A549 (cell line): ENCODE measurements at regions not wholly inside any gene's neighbourhood (a gene's known extent, or its start where the extent isn't known, plus 50 kb on each side); places are given as distances from the start of the nearest gene placed in this dataset.

ENCODE experiments used
- ATAC-seq, 2 experiments: fragments of 200-7000 bp in 1 of 2; fragments of >200 bp in 1 of 2; cut with Nextera tagmentation in 1 of 2; cut with Tn5 transposase in 1 of 2; 3 replicates each; pipeline versions ENCODE4 v1.8.0 to v1.9.1; 2018 to 2020; ENCODE audit warnings: mild to moderate bottlenecking in 1 of 2, moderate library complexity in 1 of 2
- CTCF ChIA-PET: fragments of 300-600 bp; sonication (Branson Sonifier 250); formaldehyde crosslinking; extraction: SDS; loops from one replicate; lab custom pipeline; 2021; ENCODE audit warnings: antibody characterized with exemption, inconsistent platforms; lab: Yijun Ruan, JAX
- POLR2A ChIA-PET: fragments of 350-600 bp; formaldehyde crosslinking; extraction: SDS; loops from one replicate; lab custom pipeline; 2021; ENCODE audit warnings: antibody characterized with exemption, inconsistent platforms; lab: Yijun Ruan, JAX
- DNase-seq, 2 experiments: peaks; one replicate each; pipeline versions ENCODE4 v3.0.0 to v3.0.0-alpha.2; 2011 to 2016; ENCODE audit warnings: low read depth in 1 of 2, low spot score in 1 of 2
- FAIRE-seq: peaks from 2 replicates; lab custom pipeline; 2011; peaks lifted over from hg19 to GRCh38; lab: Jason Lieb, UNC
- H3K27ac ChIP-seq, 2 experiments: fragments of >200 bp; sonication (Bioruptor Twin); formaldehyde crosslinking; 3 replicates each; pipeline ENCODE4 v1.5.1; 2016 to 2017
- H3K4me1 ChIP-seq: fragments of >200 bp; sonication (Bioruptor Twin); formaldehyde crosslinking; 3 replicates; pipeline ENCODE4 v1.6.1; 2016
- H3K4me2 ChIP-seq: fragments of >200 bp; sonication (Bioruptor Twin); formaldehyde crosslinking; 3 replicates; pipeline ENCODE4 v1.6.1; 2016
- H3K4me3 ChIP-seq: fragments of >200 bp; sonication (Bioruptor Twin); formaldehyde crosslinking; 3 replicates; pipeline ENCODE4 v1.5.1; 2016
- H3K9me3 ChIP-seq: fragments of >200 bp; sonication (Bioruptor Twin); formaldehyde crosslinking; 3 replicates; pipeline ENCODE4 v1.6.1; 2016
- CBX8 ChIP-seq: fragments of 200-600 bp; sonication (generic); IDR thresholded peaks from 2 replicates; pipeline ENCODE4 v1.6.1; 2016
- CHD2 ChIP-seq: fragments of 150-350 bp; IDR thresholded peaks from 2 replicates; pipeline ENCODE4 v1.6.1; 2014; ENCODE audit warnings: low read length; ENCODE audit not compliant: partially characterized antibody
- E2F6 ChIP-seq: IDR thresholded peaks from 2 replicates; pipeline ENCODE4 v1.6.1; 2012; ENCODE audit warnings: low read depth, borderline replicate concordance
- EHMT2 ChIP-seq: fragments of 200-600 bp; sonication (generic); IDR thresholded peaks from 2 replicates; pipeline ENCODE4 v1.6.1; 2016; ENCODE audit warnings: antibody characterized with exemption, low read depth, mild to moderate bottlenecking, moderate library complexity
- ELK1 ChIP-seq: fragments of 150-350 bp; IDR thresholded peaks from 2 replicates; pipeline ENCODE4 v1.6.1; 2014; ENCODE audit warnings: low read depth, mild to moderate bottlenecking, low read length
- FOSB ChIP-seq: fragments of 250-450 bp; sonication (Bioruptor Pico); IDR thresholded peaks from 2 replicates; pipeline ENCODE4 v1.5.0; 2020; ENCODE audit warnings: mild to moderate bottlenecking, moderate library complexity
- FOSL2 ChIP-seq, 2 experiments: fragments of 450-650 bp in 1 of 2; fragments of >200 bp in 1 of 2; sonication (Bioruptor Twin) in 1 of 2; formaldehyde crosslinking; IDR thresholded peaks; 2 replicates each; pipeline versions ENCODE4 v1.5.0 to v1.6.1; 2016 to 2020; ENCODE audit warnings: mild to moderate bottlenecking in 1 of 2, moderate library complexity in 1 of 2
- HEYL ChIP-seq: fragments of 250-450 bp; sonication (Bioruptor Pico); IDR thresholded peaks from 2 replicates; pipeline ENCODE4 v1.8.0; 2021; ENCODE audit warnings: mild to moderate bottlenecking, moderate library complexity
- HOXB5 ChIP-seq: fragments of 250-450 bp; sonication (Bioruptor Pico); IDR thresholded peaks from 2 replicates; pipeline ENCODE4 v1.5.0; 2020; ENCODE audit warnings: mild to moderate bottlenecking, moderate library complexity
- JUN ChIP-seq, 2 experiments: fragments of >200 bp; sonication (Bioruptor Twin); formaldehyde crosslinking; IDR thresholded peaks; 2 replicates in 1 of 2; 3 replicates in 1 of 2; pipeline ENCODE4 v1.6.1; 2016 to 2017
- JUNB ChIP-seq: fragments of >200 bp; sonication (Bioruptor Twin); formaldehyde crosslinking; IDR thresholded peaks from 2 replicates; pipeline ENCODE4 v1.6.1; 2016
- KDM1A ChIP-seq: fragments of 200-600 bp; sonication (generic); IDR thresholded peaks from 2 replicates; pipeline ENCODE4 v1.6.1; 2016; ENCODE audit warnings: low read depth, mild to moderate bottlenecking
- KDM5A ChIP-seq: fragments of 200-600 bp; sonication (generic); IDR thresholded peaks from 2 replicates; pipeline ENCODE4 v1.6.1; 2016; ENCODE audit warnings: antibody characterized with exemption, mild to moderate bottlenecking
- MAFK ChIP-seq: fragments of 450-650 bp; IDR thresholded peaks from 2 replicates; pipeline ENCODE4 v1.6.1; 2014; ENCODE audit not compliant: partially characterized antibody
- NFE2L2 ChIP-seq: fragments of 150-350 bp; conservative IDR thresholded peaks from 2 replicates; pipeline ENCODE4 v1.6.1; 2014; ENCODE audit warnings: low read length
- RARB ChIP-seq: fragments of 250-450 bp; sonication (Bioruptor Pico); IDR thresholded peaks from 2 replicates; pipeline ENCODE4 v1.8.0; 2021; ENCODE audit warnings: mild to moderate bottlenecking, moderate library complexity
- RNF2 ChIP-seq: fragments of 200-600 bp; sonication (generic); IDR thresholded peaks from 2 replicates; pipeline ENCODE4 v1.6.1; 2016; ENCODE audit warnings: low read depth, mild to moderate bottlenecking, antibody characterized with exemption, moderate library complexity, borderline replicate concordance
- TFCP2L1 ChIP-seq: fragments of 250-450 bp; sonication (Bioruptor Pico); IDR thresholded peaks from 2 replicates; pipeline ENCODE4 v1.5.0; 2021; ENCODE audit warnings: mild to moderate bottlenecking
- ZC3H11A ChIP-seq: fragments of 450-650 bp; IDR thresholded peaks from 2 replicates; pipeline ENCODE4 v1.6.1; 2014; ENCODE audit warnings: antibody characterized with exemption, mild to moderate bottlenecking
- ZFP36 ChIP-seq: fragments of 450-650 bp; IDR thresholded peaks from 2 replicates; pipeline ENCODE4 v1.6.1; 2014; ENCODE audit warnings: borderline replicate concordance; ENCODE audit not compliant: partially characterized antibody
- ZNF302 ChIP-seq: fragments of 250-450 bp; sonication (Bioruptor Pico); IDR thresholded peaks from 2 replicates; pipeline ENCODE4 v1.9.0; 2021; ENCODE audit warnings: inconsistent platforms, mild to moderate bottlenecking, moderate library complexity
- ZSCAN20 ChIP-seq: fragments of 250-450 bp; sonication (Bioruptor Pico); IDR thresholded peaks from 2 replicates; pipeline ENCODE4 v1.8.0; 2022; ENCODE audit warnings: mild to moderate bottlenecking, moderate library complexity
- WGBS: methylation state at CpG from one replicate; pipeline ENCODE4 v1.1.6; 2017; ENCODE audit errors: missing lambda C conversion rate; 5-methylcytosine and 5-hydroxymethylcytosine counted together
- TF ChIP-seq, protein P1 (sequence below): IDR thresholded peaks from 2 replicates; pipeline ENCODE4 v1.6.1; 2012
- TF ChIP-seq, protein P2 (sequence below): fragments of 250-450 bp; sonication (Bioruptor Pico); IDR thresholded peaks from 2 replicates; pipeline ENCODE4 v1.5.0; 2021; ENCODE audit warnings: mild to moderate bottlenecking, moderate library complexity, borderline replicate concordance

DNA sequence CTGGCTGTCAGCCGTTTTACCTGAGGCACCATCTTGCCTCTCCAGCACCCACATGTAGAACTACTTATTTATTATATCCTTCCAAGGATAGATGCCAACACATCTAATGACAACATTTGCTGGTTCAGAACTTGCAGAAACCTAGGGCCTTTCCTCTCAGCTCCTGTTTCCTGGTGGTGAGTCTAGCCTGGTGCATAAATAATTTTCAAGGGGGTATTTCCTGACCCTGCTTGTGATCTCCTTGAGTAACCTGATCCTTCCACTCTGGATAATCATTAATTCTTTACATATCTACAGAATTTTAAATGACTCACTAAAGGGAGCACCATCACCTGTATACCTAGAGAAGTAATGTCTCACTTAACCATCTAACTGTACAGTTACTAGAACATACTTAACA lies 153.4 kb downstream of the PPARGC1A start:
- WGBS, result 0% methylated on average over 1 of the region's 1 CpG
- Histone ChIP-seq H3K9me3 (no peaks in the 10 kb centered on the region), H3K4me1 (no peaks in the 10 kb centered on the region), H3K4me2 (no peak overlapping the region), H3K27ac (no peak overlapping the region), H3K4me3 (no peak overlapping the region)
- TF ChIP-seq KDM5A (no peak), JUNB (no peak), EHMT2 (no peak), ZC3H11A (no peak), HEYL (no peak), RNF2 (no peak), FOSL2 (IDR thresholded peaks at IDR 0.05) (no peak), FOSL2 (CRISPR knock-in tag; IDR thresholded peaks at IDR 0.05) (no peak)
- TF ChIP-seq, protein P1, sequence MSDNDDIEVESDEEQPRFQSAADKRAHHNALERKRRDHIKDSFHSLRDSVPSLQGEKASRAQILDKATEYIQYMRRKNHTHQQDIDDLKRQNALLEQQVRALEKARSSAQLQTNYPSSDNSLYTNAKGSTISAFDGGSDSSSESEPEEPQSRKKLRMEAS, result no peak
- DNase-seq, result no peak
- FAIRE-seq, result no peak
- POLR2A ChIA-PET, result no interaction called here
- ATAC-seq, result no peak
- CTCF ChIA-PET, result no interaction called here

GRCh38 chr4:23734000-23734399 lies 155.8 kb downstream of the PPARGC1A start:
- Histone ChIP-seq H3K27ac (no peak overlapping the region), H3K9me3 (no peaks in the 10 kb centered on the region), H3K4me1 (no peaks in the 10 kb centered on the region), H3K4me3 (no peak overlapping the region), H3K4me2 (no peak overlapping the region)
- ChIA-PET POLR2A (no interaction called here), CTCF (interaction anchor here (0.7 to 1.1 kb wide), 2 partner anchors 52 to 685 kb away, joined by 3 read pairs; no protein-coding TSS in a partner anchor)
- ATAC-seq, result no peak
- no peak for FAIRE-seq
- no peak for TF ChIP-seq ZNF302
- TF ChIP-seq E2F6, result no peak
- no peak for TF ChIP-seq CHD2
- no peak for DNase-seq
- WGBS, result 6% methylated on average over 1 of the region's 1 CpG

- Histone ChIP-seq H3K4me3 (no peak overlapping the region), H3K27ac (no peak overlapping the region), H3K4me2 (no peak overlapping the region), H3K4me1 (no peaks in the 10 kb centered on the region), H3K9me3 (no peaks in the 10 kb centered on the region)
- FAIRE-seq, result no peak
- no peak for ATAC-seq
- ChIA-PET CTCF (interaction anchor here (0.7 to 1.1 kb wide), 2 partner anchors 51 to 685 kb away, joined by 3 read pairs; no protein-coding TSS in a partner anchor), POLR2A (no interaction called here)
- DNase-seq, result no peak
- TF ChIP-seq TFCP2L1 (CRISPR knock-in tag), result no peak
- TF ChIP-seq, protein P2, sequence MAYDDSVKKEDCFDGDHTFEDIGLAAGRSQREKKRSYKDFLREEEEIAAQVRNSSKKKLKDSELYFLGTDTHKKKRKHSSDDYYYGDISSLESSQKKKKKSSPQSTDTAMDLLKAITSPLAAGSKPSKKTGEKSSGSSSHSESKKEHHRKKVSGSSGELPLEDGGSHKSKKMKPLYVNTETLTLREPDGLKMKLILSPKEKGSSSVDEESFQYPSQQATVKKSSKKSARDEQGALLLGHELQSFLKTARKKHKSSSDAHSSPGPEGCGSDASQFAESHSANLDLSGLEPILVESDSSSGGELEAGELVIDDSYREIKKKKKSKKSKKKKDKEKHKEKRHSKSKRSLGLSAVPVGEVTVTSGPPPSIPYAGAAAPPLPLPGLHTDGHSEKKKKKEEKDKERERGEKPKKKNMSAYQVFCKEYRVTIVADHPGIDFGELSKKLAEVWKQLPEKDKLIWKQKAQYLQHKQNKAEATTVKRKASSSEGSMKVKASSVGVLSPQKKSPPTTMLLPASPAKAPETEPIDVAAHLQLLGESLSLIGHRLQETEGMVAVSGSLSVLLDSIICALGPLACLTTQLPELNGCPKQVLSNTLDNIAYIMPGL (CRISPR knock-in tag), result no peak
- TF ChIP-seq JUN (IDR thresholded peaks at IDR 0.05), result no peak
- TF ChIP-seq FOSB (CRISPR knock-in tag), result no peak
- TF ChIP-seq HEYL, result no peak
- no peak for TF ChIP-seq ZC3H11A
- no peak for TF ChIP-seq RARB
- TF ChIP-seq CBX8, result no peak
- TF ChIP-seq HOXB5, result no peak
- no peak for TF ChIP-seq KDM1A
- no peak for TF ChIP-seq ELK1
- no peak for TF ChIP-seq NFE2L2
- TF ChIP-seq RNF2, result no peak
- no peak for TF ChIP-seq ZFP36
- no peak for TF ChIP-seq MAFK
- TF ChIP-seq ZSCAN20 (CRISPR knock-in tag), result no peak
- 8% methylated on average over 2 of the region's 2 CpGs for WGBS
Measured at GRCh38 chr4:23733476-23733875, 156.4 kb downstream of the PPARGC1A start.
